Retinal pigment epithelial cell (primary cell): ENCODE measurements at regions not wholly inside any gene's neighbourhood (a gene's known extent, or its start where the extent isn't known, plus 50 kb on each side); places are given as distances from the start of the nearest gene placed in this dataset.

ENCODE experiments used
- DNase-seq: peaks from one replicate; pipeline ENCODE4 v3.0.0-alpha.2; 2010; ENCODE audit warnings: low read depth
- H3K4me3 ChIP-seq: 2 replicates; pipeline ENCODE4 v1.5.1; 2011; ENCODE audit warnings: mild to moderate bottlenecking, low read length, control low read depth, moderate library complexity
- CTCF ChIP-seq: conservative IDR thresholded peaks from 2 replicates; pipeline ENCODE4 v1.5.1; 2011; ENCODE audit warnings: low read depth, low read length, control low read depth, inconsistent platforms

- DNase-seq, result no peak
- no peak for TF ChIP-seq CTCF
- no peak overlapping the region for H3K4me3 ChIP-seq
Observed at GRCh38 chr15:81562986-81563385, 189.0 kb upstream of the TMC3 start.

DNA sequence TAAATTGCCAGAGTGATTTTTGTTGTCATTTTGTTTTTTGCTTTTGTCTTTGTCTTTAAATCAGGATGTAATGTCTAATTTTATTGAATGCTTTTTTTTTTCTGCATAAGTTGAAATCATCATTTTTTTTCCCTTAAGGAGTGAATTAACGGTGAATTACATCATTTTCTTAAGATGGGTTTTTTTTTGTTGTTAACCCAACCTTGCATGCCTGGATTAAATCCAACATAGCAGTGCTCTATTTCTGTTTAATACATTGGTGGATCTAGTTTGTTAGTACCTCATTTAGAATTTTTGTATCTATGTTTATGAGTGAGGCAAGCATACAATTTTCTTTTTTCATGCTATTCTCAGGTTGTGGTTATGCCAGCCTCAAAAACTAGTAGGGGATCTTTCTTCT lies 186.4 kb upstream of the TMC3 start:
- no peak for TF ChIP-seq CTCF
- no peak overlapping the region for H3K4me3 ChIP-seq
- no peak for DNase-seq

DNA sequence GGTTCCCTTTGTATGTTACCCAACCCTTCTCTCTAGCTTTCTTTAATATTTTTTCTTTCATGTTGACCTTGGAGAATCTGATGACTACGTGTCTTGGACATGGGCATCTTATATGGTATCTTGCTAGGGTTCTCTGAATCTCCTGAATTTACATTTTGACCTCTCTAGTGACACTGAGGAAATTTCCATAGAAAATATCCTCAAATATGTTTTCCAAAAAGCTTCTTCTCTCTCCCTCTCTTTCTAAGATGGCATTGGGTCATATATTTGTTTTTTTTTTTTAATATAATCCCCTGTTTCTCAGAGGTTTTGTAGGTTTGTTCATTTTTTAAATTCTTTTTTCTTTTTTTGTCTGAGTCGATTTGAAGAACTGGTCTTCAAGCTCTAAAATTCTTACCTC lies 184.0 kb upstream of the TMC3 start:
- H3K4me3 ChIP-seq, result no peak overlapping the region
- DNase-seq, result no peak
- no peak for TF ChIP-seq CTCF

- no peak for TF ChIP-seq CTCF
- DNase-seq, result no peak
- no peak overlapping the region for H3K4me3 ChIP-seq
Observed at GRCh38 chr15:81555346-81555745, 181.3 kb upstream of the TMC3 start.

GRCh38 chr15:81548365-81549130 lies 174.5 kb upstream of the TMC3 start:
- H3K4me3 ChIP-seq, result no peak overlapping the region
- no peak for DNase-seq
- no peak for TF ChIP-seq CTCF

GRCh38 chr15:81547521-81548132 lies 173.6 kb upstream of the TMC3 start:
- TF ChIP-seq CTCF, result no peak
- no peak for DNase-seq
- no peak overlapping the region for H3K4me3 ChIP-seq

- no peak overlapping the region for H3K4me3 ChIP-seq
- TF ChIP-seq CTCF, result no peak
- no peak for DNase-seq
Observed at GRCh38 chr15:81544385-81544784, 170.4 kb upstream of the TMC3 start.
